Frontal cortex (tissue), 3 donors: ENCODE measurements at regions not wholly inside any gene's neighbourhood (a gene's known extent, or its start where the extent isn't known, plus 50 kb on each side); places are given as distances from the start of the nearest gene placed in this dataset.
A peak's percentile ranks its signal among the peaks of the same experiment; 100 is the strongest.

ENCODE experiments used
- DNase-seq, 2 donors: peaks; one replicate each; pipeline ENCODE4 v3.0.0; 2012; ENCODE audit warnings: low spot score in 2 of 2
- FAIRE-seq: peaks from 2 replicates; lab custom pipeline; 2012; peaks lifted over from hg19 to GRCh38; lab: Jason Lieb, UNC
- donor health status: control.
- donor health status: control.
- donor health status: control.

DNA sequence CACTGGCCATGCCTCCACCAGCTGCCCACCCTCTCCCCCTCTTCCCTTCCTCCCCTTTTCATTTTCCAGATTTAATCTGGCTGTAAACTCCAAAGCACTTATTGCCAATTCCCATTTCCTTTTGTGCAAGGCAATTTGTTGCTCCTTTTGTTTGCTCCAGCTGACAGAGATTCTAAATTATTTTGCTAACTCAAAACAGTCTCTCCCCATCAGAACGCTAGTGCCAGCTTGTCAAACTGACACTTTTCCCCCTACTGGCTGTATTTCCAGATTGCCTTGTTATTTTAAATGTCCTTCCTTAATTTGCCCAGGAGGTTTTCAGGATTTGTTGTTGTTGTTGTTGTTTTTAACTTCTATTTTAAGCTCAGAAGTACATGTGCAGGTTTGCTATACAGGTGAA, 57.0 kb upstream of the PAK1 start:
- DNase-seq, result no peak

DNA sequence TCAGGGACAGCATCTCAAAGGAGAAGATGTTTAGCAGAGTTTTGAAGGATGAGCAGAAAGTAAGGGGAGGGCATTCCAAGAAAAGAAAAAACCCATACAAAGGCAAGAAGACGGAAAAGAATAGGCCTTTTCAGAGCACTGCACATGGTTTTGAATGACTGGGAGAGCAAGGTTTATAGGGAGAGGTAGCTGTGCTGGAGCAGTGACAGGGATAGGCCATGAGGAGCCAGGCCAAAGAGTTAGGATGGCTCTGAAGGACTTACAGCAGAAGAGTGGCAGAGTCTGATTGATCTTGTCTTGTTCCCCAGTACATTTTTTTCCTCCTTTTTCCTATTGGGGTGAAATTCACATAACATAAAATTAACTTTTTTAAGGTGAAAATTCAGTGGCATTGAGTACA, 55.8 kb upstream of the PAK1 start:
- no peak for FAIRE-seq
- no peak for DNase-seq

More for the DNA sequence above, 57.0 kb upstream of the PAK1 start:
- FAIRE-seq, result no peak

DNA sequence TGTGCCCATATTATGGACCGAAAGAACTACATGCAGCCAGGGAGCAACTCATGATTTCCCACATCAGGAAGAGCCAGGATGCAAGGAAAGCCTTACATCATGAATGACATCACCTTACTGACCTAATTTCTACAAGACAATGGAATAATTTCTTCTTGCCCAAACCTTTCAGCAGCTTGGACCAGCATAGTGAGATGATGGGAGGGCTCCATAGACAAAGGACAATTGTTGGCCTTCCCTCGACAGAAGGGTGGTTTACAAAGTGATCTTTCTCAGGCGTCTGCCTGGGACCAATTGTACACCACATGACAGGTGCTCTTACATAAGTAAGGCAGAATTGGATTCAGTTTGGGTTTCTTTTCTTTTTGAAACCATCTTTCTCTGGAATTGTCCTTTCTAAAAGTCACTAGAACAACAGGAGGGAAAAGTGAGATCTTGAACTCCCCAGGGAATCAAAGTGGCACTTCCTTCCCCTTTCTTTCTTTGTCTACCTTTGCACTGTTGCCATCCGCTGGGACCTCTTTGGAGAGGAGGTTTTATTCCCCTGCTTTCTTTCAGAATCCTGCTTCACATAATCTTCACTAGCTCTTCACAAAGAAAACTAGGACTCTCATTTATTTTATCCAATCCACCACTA, 51.7 kb upstream of the PAK1 start:
- DNase-seq (peak; percentile 21 to 32), FAIRE-seq (no peak)

DNA sequence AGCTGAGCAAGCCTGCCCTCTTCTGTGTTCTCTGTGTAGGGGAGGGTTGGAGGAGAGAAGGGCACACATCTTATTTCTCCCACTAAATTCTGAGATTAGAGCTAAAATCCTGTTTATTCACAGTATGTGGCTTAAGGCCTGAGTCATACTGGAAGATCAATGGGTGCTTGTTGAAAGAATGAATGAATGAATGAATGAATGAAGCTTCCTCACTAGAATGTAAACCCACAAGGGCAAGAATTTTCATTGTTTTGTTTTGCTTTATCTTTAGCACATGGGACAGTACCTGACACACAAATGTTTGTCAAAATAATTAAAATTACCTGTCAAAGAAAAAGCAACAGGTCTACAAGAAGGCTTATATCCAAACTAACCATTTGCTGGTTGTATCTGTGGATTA, 50.6 kb upstream of the PAK1 start:
- DNase-seq, result no peak
- FAIRE-seq, result no peak

DNA sequence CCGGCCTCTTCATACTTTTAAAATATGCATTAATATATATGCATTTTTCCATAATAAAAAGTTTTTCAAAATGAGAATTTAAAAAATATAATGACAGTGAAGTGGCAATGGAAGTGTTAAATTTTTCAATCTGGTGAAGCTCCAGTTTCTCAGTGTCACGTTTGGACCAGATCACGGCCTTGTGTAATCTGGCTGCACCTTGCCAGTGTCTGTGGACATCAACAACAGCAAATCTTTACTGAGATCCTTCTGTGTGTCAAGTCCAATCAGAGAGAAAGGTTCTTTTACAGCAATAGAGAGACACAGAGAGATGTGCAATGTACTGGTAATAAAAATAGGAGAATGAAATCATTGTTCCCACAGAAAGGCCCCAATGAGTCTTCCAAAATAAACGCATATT, 49.8 kb upstream of the PAK1 start:
- FAIRE-seq (no peak), DNase-seq (no peak)
